ENCODE measurements at regions not wholly inside any gene's neighbourhood (a gene's known extent, or its start where the extent isn't known, plus 50 kb on each side); places are given as distances from the start of the nearest gene placed in this dataset.

DNA sequence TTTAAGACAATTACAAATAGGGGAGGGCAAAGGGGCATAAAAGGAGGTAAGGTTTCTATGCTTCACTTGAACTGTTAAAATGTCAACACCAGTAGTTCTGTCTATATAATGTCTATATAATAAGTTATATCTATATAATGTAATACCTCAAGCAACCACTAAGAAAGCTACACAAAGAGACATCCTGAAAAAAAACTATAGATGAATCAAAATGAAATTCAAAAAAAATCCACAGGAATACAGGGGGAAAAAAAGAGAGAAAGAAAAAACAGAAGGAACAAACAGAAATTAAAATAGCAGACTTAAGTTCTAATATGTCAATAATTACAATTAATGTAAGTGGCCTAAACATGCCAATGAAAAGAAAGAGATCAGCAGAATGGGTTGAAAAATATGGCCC is 186.0 kb downstream of the KCTD15 start (continued):
- TF ChIP-seq NR2C1 (IDR thresholded peaks at IDR 0.05) (no peak), DPF2 (IDR thresholded peaks at IDR 0.05) (no peak)

DNA sequence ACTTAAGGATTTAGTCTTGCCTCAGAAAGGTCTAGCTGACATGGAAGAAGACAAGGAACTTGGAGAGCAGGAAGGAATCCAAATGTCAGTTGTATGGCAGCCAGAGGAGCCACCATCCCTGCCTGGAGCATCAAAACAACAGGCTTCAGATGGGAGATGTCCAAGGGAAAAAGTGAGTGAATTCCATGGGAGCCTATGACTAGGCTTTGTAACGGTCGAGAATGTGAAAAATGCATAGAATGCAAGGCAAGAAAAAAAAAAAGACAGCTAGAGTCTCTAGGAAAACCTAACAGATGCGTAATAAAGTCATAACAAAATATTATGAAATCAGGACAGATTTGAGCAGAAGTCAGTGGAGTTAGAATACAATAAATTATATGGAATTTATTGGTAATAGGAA is 183.7 kb upstream of the LSM14A start:
- FAIRE-seq (no peak), ATAC-seq (no peak)

More for the DNA sequence above, 183.7 kb upstream of the LSM14A start:
- WGBS (ENCODE audit: insufficient coverage, insufficient replicate concordance, low lambda C conversion rate, missing lambda C conversion rate): 18% methylated on average over 3 of the region's 3 CpGs
- RAD21 ChIA-PET (ENCODE audit: unreplicated experiment): no interaction called here
- Histone ChIP-seq H4K20me1 (ENCODE audit: control insufficient read depth, insufficient read depth) (no peaks in the 10 kb centered on the region), H3K4me1 (ENCODE audit: control insufficient read depth, insufficient read depth, low read length) (no peaks in the 10 kb centered on the region), H3K4me3 (no peak overlapping the region), H3K9ac (ENCODE audit: control insufficient read depth, insufficient read depth, low read length) (no peak overlapping the region), H3K36me3 (ENCODE audit: control insufficient read depth in 2 of 2, insufficient read depth in 2 of 2, low read length in 1 of 2) (no peaks in the 10 kb centered on the region), H3K79me2 (ENCODE audit: control insufficient read depth, insufficient read depth, low read length) (no peaks in the 10 kb centered on the region), H2AFZ (ENCODE audit: control insufficient read depth, low read depth, low read length) (no peak overlapping the region), H3K27ac (ENCODE audit: control insufficient read depth, insufficient read depth) (no peak overlapping the region), H3K4me2 (ENCODE audit: control insufficient read depth, insufficient read depth) (no peak overlapping the region), H3K9me3 (replicated peaks; ENCODE audit: control insufficient read depth, insufficient read depth, low read length) (no peaks in the 10 kb centered on the region; the same call in 2 of the 3 replicates), H3K27me3 (replicated peaks in 1 of 2; ENCODE audit: control insufficient read depth in 2 of 2, insufficient read depth in 2 of 2, low read length in 1 of 2) (no peaks in the 10 kb centered on the region)
- in situ Hi-C loops (cut with MboI) (no loop called here), intact Hi-C loops (cut with micrococcal nuclease; ENCODE audit: unreplicated experiment) (no loop called here)
- CTCF ChIA-PET: no interaction called here
- SMC1A ChIA-PET (ENCODE audit: uncharacterized antibody, unreplicated experiment): no interaction called here
- no peak for TF ChIP-seq EGR1 (IDR thresholded peaks at IDR 0.05; ENCODE audit: borderline replicate concordance in 1 of 2, low read depth in 2 of 2, low read length in 2 of 2)
- no peak for TF ChIP-seq EP300 (IDR thresholded peaks at IDR 0.05; ENCODE audit: borderline replicate concordance in 1 of 2, control insufficient read depth in 1 of 2, low read depth in 2 of 2, low read length in 2 of 2)
- TF ChIP-seq ETV6 (conservative IDR thresholded peaks at IDR 0.05 in 1 of 2, IDR thresholded peaks at IDR 0.05 in 1 of 2; ENCODE audit: borderline replicate concordance in 1 of 2, low read depth in 1 of 2): no peak
- no peak for TF ChIP-seq SRF (IDR thresholded peaks at IDR 0.05; ENCODE audit: low read depth in 2 of 2, low read length in 2 of 2)
- TF ChIP-seq TCF12 (IDR thresholded peaks at IDR 0.05; ENCODE audit: low read depth, low read length): no peak
- no peak for TF ChIP-seq CBX5 (IDR thresholded peaks at IDR 0.05; ENCODE audit: low read depth)
- TF ChIP-seq, protein P1, sequence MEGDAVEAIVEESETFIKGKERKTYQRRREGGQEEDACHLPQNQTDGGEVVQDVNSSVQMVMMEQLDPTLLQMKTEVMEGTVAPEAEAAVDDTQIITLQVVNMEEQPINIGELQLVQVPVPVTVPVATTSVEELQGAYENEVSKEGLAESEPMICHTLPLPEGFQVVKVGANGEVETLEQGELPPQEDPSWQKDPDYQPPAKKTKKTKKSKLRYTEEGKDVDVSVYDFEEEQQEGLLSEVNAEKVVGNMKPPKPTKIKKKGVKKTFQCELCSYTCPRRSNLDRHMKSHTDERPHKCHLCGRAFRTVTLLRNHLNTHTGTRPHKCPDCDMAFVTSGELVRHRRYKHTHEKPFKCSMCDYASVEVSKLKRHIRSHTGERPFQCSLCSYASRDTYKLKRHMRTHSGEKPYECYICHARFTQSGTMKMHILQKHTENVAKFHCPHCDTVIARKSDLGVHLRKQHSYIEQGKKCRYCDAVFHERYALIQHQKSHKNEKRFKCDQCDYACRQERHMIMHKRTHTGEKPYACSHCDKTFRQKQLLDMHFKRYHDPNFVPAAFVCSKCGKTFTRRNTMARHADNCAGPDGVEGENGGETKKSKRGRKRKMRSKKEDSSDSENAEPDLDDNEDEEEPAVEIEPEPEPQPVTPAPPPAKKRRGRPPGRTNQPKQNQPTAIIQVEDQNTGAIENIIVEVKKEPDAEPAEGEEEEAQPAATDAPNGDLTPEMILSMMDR (IDR thresholded peaks at IDR 0.05 in 2 of 3, conservative IDR thresholded peaks at IDR 0.05 in 1 of 3; ENCODE audit: control insufficient read depth in 2 of 3, extremely low read depth in 1 of 3, insufficient read depth in 1 of 3, low read depth in 3 of 3, low read length in 3 of 3): no peak
- TF ChIP-seq BCL11A (IDR thresholded peaks at IDR 0.05; ENCODE audit: low read depth, low read length): no peak
- DNase-seq (ENCODE audit: low read depth, low spot score): no peak
- no TSS peak for BruUV-seq (replicated peaks)
- POLR2A ChIA-PET: no interaction called here

Measured in GM12878 (cell line).